SJCRH30 (cell line): ENCODE measurements at regions not wholly inside any gene's neighbourhood (a gene's known extent, or its start where the extent isn't known, plus 50 kb on each side); places are given as distances from the start of the nearest gene placed in this dataset.
A peak's percentile ranks its signal among the peaks of the same experiment; 100 is the strongest.
"Not testable (repeated sequence)": the region's sequence is repeated elsewhere in the genome, so short reads cannot be mapped to it uniquely, and the experiment has no call there.

Source experiments
- DNase-seq, 2 experiments: peaks; one replicate each; pipeline ENCODE4 v3.0.0-alpha.2; 2015 to 2020
- H3K27ac ChIP-seq: fragments of 250-450 bp; sonication (Bioruptor Pico); 2 replicates; pipeline ENCODE4 v1.5.1; 2020; ENCODE audit warnings: mild to moderate bottlenecking, moderate library complexity
- H3K27me3 ChIP-seq: fragments of 250-450 bp; sonication (Bioruptor Pico); 2 replicates; pipeline ENCODE4 v1.5.1; 2020; ENCODE audit warnings: mild to moderate bottlenecking, moderate library complexity
- H3K36me3 ChIP-seq: fragments of 250-450 bp; sonication (Bioruptor Pico); 2 replicates; pipeline ENCODE4 v1.5.1; 2020; ENCODE audit warnings: mild to moderate bottlenecking, moderate library complexity
- H3K4me1 ChIP-seq: fragments of 250-450 bp; sonication (Bioruptor Pico); 2 replicates; pipeline ENCODE4 v1.5.1; 2020; ENCODE audit warnings: mild to moderate bottlenecking, moderate library complexity
- H3K4me3 ChIP-seq: fragments of 250-450 bp; sonication (Bioruptor Pico); 2 replicates; pipeline ENCODE4 v1.5.1; 2020; ENCODE audit warnings: mild to moderate bottlenecking, moderate library complexity
- H3K9me3 ChIP-seq: fragments of 250-450 bp; sonication (Bioruptor Pico); replicated peaks from 2 replicates; pipeline ENCODE4 v1.5.1; 2020; ENCODE audit warnings: mild to moderate bottlenecking, moderate library complexity

DNA sequence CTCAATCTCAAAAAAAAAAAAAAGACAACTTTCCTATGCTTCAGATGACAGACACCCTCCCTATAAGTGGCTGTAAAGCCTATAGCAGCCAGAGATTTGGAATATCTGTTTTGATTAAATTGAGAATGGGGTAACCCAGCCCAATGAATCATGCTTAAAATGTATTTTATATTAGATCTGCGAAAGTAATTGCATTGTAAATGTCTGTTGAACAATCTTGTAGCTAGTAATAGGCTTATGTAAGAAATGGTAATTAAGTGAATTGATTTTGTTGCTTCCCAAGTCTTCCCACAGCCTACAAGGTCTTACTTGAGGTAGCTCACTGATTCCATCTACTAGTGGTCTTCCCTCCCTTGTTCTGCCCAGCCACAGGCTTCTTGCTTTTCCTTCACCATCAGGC, 590.7 kb downstream of the ACTL7B start:
- Histone ChIP-seq H3K4me1 (peaks cover 3% of the 10 kb centered on the region; the same call in 1 of the 2 replicates), H3K36me3 (no peaks in the 10 kb centered on the region), H3K27me3 (0 out of 2 replicates have a peak, but pooled peaks cover 2% of the 10 kb centered on the region), H3K9me3 (no peaks in the 10 kb centered on the region), H3K4me3 (no peak overlapping the region), H3K27ac (no peak overlapping the region)
- no peak for DNase-seq

DNA sequence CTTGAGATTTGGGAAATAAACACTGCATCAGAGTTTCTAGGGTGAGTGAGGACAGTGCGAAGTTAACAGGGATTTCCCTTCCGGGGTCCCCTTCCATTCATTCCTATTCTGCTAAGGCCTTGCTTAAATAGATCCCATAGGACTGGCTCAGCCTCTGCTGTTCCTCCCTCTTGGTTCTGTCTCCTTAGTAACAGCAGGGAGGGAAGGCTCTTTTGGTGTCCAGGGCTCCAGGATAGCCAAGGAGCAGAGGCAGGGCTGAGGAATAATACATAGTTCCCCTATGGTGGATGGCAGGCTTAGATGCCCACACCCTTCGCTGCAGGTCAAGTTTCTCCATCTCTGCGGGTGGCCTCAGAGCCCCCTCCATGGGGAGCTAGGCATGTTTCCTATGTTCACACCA, 591.7 kb downstream of the ACTL7B start:
- H3K36me3 ChIP-seq, result no peaks in the 10 kb centered on the region
- no peaks in the 10 kb centered on the region for H3K4me1 ChIP-seq
- no peak overlapping the region for H3K4me3 ChIP-seq
- 0 out of 2 replicates have a peak, but pooled peaks cover 2% of the 10 kb centered on the region for H3K27me3 ChIP-seq
- H3K9me3 ChIP-seq, result no peaks in the 10 kb centered on the region
- DNase-seq, result no peak
- no peak overlapping the region for H3K27ac ChIP-seq

DNA sequence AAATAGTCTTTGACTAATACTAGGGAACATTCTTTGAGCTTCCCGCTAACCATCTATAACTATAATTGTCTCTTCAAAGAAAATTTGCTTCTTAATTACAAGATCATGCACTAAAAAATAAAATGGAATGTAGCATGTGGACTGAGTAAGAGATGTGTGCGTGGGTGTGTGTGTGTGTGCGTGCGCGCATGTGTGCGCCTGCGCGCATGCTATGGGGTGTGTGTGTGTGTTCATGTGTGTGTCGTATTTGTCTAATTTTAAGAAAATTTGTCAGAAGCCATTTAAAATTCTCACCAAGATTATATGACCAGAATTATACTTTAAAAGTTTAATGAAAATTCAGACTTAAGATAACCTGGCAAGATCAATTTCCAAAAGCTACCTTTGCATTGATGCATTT, 593.0 kb downstream of the ACTL7B start:
- Histone ChIP-seq H3K4me3 (no peak overlapping the region), H3K27ac (no peak overlapping the region), H3K4me1 (no peaks in the 10 kb centered on the region), H3K27me3 (0 out of 2 replicates have a peak, but pooled peaks cover 2% of the 10 kb centered on the region), H3K36me3 (no peaks in the 10 kb centered on the region), H3K9me3 (no peaks in the 10 kb centered on the region)
- no peak for DNase-seq

DNA sequence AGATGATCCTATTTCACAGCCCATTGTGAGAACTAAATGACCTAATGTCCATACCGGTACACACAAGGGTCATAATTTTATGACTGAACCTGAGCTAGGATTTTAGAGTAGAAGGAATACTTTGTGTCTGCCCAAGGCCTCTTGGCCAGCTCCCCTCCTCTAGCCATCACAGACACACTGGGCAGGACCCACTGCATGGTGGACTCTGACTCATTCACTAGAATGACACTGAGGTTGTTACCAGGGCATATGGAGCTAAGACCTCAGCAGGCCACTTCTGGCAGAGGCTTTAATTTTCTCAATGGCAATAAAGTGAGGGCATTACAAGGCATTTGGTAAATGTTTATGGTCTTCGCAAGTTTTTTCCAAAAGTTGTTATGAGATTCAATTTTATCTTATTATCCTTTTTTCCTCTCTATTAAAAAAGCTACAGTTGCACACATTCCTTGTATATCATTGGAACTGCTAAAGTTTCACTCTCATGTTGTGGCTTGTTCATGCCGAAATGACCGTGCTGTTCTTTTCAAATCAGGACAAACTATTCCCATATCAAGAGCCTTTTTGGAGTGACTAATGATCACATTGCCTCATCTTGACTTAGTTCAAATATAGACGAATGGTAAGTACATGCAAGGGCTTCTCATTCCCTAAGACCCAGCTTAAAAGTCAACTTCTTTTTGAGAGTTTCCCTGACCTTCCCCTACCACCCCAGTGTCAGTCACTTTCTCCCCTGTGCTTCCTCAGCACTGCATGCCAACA, 595.7 kb downstream of the ACTL7B start:
- H3K4me1 ChIP-seq, result no peaks in the 10 kb centered on the region
- no peaks in the 10 kb centered on the region for H3K36me3 ChIP-seq
- H3K27ac ChIP-seq, result no peak overlapping the region
- no peak overlapping the region for H3K4me3 ChIP-seq
- 0 out of 2 replicates have a peak, but pooled peaks cover 2% of the 10 kb centered on the region for H3K27me3 ChIP-seq
- no peak for DNase-seq
- H3K9me3 ChIP-seq, result no peaks in the 10 kb centered on the region

DNA sequence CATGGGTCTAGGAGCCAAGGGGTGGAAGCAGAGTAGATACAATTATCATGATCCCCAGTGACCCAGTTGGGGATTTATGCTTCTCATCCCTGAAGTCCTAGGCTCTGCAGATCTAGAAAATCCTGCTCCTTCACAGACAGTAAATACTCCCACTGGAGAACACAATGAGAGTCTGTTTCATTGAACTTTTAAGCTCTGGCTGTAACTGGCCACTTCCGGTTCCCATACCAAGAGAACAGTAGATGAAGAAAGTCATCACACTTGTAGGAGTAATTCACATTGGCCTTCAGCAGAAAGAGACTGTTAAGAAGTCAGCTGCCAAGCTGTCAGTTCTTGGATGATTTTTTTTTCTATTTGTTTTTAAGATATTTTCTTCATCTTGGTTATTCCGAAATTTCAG, 597.1 kb downstream of the ACTL7B start:
- H3K36me3 ChIP-seq, result no peaks in the 10 kb centered on the region
- DNase-seq, result no peak
- no peak overlapping the region for H3K4me3 ChIP-seq
- no peaks in the 10 kb centered on the region for H3K27me3 ChIP-seq
- H3K9me3 ChIP-seq, result no peaks in the 10 kb centered on the region
- H3K4me1 ChIP-seq, result no peaks in the 10 kb centered on the region
- H3K27ac ChIP-seq, result no peak overlapping the region

DNA sequence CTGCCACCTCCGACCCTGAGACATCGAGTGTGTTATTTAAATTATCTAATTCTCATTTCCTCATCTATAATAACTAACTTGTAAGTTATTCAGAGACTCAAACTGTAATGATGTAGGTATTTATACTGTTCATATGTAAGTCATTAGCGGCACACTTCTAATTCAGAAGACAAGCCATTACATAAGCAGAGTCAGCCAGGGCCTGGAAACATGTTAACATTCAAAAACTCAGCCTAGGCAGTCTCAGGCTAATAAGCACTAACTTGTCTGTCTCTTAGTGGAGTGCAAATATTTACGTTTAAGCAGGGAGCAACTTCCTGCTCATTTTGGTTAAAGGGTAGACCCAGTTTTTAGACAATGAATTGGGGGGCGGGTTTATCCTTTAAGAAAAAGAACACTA, 598.4 kb downstream of the ACTL7B start:
- H3K9me3 ChIP-seq, result no peaks in the 10 kb centered on the region
- no peak for DNase-seq
- H3K27ac ChIP-seq, result no peak overlapping the region
- no peaks in the 10 kb centered on the region for H3K4me1 ChIP-seq
- no peaks in the 10 kb centered on the region for H3K27me3 ChIP-seq
- H3K4me3 ChIP-seq, result no peak overlapping the region
- H3K36me3 ChIP-seq, result no peaks in the 10 kb centered on the region

DNA sequence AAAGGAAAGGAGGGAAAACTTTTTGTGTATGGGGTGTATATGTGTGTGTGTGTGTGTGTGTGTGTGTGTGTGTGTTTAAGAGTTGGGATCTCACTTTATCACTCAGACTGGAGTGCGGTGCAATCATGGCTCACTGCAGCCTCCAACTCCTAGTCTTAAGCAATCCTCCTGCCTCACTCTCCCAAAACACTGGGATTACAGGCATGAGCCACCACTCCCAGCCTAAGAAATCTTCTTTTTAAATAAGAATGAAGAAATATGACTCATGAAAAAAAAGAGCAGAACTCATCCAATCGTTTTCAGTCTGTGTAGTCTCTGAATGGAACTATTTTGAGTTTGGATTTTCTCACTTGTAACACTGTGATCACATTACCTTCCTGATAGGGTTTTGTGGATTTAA, 601.5 kb downstream of the ACTL7B start:
- DNase-seq, result no peak
- Histone ChIP-seq H3K27ac (no peak overlapping the region), H3K9me3 (no peaks in the 10 kb centered on the region), H3K4me3 (no peak overlapping the region), H3K27me3 (no peaks in the 10 kb centered on the region), H3K36me3 (no peaks in the 10 kb centered on the region), H3K4me1 (no peaks in the 10 kb centered on the region)

DNA sequence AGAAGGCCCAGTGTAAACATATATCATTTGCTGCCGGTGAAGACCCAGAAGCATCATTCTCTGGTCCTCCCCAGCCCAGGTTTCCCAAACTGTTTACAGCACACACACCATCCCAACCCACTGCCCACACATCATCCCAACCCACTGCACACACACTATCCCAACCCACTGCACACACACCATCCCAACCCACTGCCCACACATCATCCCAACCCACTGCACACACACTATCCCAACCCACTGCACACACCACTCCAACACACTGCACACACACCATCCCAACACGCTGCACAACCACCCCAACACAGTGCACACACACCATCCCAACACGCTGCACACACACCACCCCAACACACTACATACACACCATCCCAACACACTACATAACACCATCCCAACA, 608.4 kb downstream of the ACTL7B start:
- H3K27me3 ChIP-seq, DNase-seq, H3K4me1 ChIP-seq, H3K27ac ChIP-seq, H3K36me3 ChIP-seq, H3K9me3 ChIP-seq, H3K4me3 ChIP-seq: not testable (repeated sequence)

DNA sequence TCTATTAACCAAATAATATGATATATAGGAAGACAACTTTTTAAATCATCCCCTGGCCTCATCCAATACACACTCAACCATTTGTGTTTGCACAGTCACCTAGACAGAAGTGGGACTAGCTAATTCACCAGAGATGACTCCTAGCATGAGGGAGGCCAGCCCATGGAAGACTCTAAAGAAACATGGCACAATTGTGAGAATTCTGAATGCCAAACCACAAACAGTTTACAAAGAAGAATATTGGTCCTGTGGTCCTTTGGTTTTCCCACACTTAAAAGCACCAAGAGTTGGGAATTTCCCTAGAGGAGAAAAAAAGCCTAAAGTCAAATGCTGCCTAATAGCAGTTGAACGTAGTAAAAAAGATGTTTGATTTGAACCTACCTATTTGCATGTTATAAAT, 609.9 kb downstream of the ACTL7B start:
- no peaks in the 10 kb centered on the region for H3K27me3 ChIP-seq
- H3K4me1 ChIP-seq, result peaks cover 8% of the 10 kb centered on the region; the same call in 1 of the 2 replicates
- no peak overlapping the region for H3K4me3 ChIP-seq
- H3K9me3 ChIP-seq, result no peaks in the 10 kb centered on the region
- no peaks in the 10 kb centered on the region for H3K36me3 ChIP-seq
- DNase-seq, result no peak
- H3K27ac ChIP-seq, result no peak overlapping the region

DNA sequence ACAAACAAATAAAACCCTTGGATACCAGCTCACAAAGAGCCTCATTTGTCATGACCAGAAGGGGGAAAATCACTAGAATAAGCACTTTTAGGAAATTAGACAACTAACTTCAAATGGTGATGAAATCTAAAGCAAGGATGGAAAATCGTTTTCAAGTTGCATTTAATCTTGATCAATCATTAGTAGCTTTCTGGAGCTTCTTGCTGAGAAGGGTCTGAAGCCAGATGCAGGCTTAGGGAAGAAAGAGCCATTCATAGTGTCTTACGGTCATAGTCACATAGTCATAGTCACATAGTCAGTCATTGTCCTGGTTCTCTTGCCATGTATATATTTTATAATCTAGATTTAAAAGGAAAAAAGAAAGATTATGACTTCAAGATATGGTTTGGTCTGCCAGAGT, 610.5 kb downstream of the ACTL7B start:
- H3K4me3 ChIP-seq, result no peak overlapping the region
- no peaks in the 10 kb centered on the region for H3K36me3 ChIP-seq
- H3K27ac ChIP-seq, result no peak overlapping the region
- H3K9me3 ChIP-seq, result no peaks in the 10 kb centered on the region
- no peaks in the 10 kb centered on the region for H3K27me3 ChIP-seq
- H3K4me1 ChIP-seq, result peaks cover 8% of the 10 kb centered on the region; the same call in 1 of the 2 replicates
- no peak for DNase-seq

DNA sequence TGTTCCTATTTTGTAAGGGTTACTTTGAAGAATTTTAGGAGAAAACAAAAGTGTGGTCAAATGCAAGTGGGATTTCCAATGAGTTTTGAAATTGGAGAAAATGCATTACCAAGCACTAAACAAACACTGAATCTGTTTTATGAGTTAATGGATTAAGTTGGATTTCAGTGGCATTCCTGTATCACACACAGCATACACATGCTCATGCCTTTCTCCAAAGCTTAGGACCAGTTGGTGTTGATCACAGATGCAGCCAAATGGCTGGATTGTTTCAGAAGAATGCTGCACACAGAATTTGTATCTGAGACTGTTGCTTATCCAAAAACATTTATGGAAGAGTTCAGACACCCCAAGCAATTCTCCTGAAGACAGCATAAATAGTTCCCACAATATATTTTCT, 611.1 kb downstream of the ACTL7B start:
- Histone ChIP-seq H3K27me3 (no peaks in the 10 kb centered on the region), H3K27ac (no peak overlapping the region), H3K36me3 (no peaks in the 10 kb centered on the region), H3K9me3 (no peaks in the 10 kb centered on the region), H3K4me3 (no peak overlapping the region), H3K4me1 (peaks cover 8% of the 10 kb centered on the region; the same call in 1 of the 2 replicates)
- DNase-seq, result peak; percentile 7 to 37

DNA sequence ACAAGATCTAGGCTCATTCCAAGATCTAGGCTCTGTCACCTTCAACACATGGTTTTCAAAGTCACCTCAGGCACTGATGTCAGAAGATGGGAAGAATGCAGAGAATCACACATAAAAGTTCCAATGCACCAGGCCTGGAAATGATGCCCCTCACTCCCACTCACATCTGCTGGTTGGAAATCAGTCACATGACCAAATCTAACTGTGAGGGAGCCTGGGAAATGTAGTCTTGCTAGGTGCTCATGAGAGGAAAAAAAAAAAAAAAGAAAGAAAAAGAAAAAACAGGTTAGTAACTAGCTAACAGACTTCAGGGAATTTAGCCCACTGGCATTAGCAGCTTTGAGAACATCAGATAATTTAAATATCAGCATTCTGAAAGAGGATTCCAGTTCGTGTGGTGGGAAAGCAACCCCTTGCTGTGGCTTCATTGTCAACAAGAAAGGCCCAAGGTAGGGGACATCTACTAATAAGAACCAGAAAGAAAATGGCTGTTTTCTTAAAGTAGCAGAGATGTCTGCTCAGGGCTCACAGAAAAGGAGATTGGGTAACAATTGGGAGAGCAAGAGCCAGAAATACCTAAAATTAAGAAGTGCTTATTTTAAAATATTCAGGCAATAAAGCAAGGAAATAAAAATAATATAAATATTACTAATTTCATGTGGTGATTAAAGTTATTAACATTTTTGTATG, 614.3 kb downstream of the ACTL7B start:
- DNase-seq, result no peak
- Histone ChIP-seq H3K27ac (no peak overlapping the region), H3K4me3 (no peak overlapping the region), H3K36me3 (no peaks in the 10 kb centered on the region), H3K27me3 (no peaks in the 10 kb centered on the region), H3K9me3 (no peaks in the 10 kb centered on the region), H3K4me1 (peaks cover 8% of the 10 kb centered on the region; the same call in 1 of the 2 replicates)

DNA sequence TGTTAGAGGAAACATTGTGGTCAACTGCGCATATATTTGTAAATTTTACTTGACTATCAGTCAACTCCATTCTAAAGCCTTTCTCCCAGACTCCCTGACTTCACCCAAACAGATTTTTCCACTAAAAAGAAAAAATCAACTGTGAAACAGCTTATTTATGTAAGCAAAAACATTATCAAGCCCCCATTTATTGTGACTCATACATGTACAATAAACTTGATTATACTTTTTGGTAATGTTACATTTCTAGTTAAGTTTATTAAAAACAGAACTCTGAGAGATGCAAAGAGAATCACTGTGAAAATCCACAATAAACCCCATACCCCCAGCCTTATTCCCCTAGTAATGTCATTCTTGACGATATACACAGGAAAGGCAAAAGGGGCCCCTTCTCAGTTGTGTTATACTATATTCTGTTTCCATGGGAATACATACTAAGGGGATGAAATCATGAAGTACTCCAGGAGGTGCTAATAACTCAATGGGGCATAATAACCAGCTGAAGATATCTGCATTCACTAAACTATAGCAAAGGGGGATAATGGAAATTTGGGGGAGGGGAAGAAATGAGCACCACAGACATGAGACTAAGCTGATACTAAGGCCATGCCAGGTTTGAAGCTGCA, 616.0 kb downstream of the ACTL7B start:
- DNase-seq, result no peak
- Histone ChIP-seq H3K27me3 (no peaks in the 10 kb centered on the region), H3K36me3 (no peaks in the 10 kb centered on the region), H3K9me3 (no peaks in the 10 kb centered on the region), H3K4me1 (peaks cover 5% of the 10 kb centered on the region; the same call in 1 of the 2 replicates), H3K4me3 (no peak overlapping the region), H3K27ac (no peak overlapping the region)

DNA sequence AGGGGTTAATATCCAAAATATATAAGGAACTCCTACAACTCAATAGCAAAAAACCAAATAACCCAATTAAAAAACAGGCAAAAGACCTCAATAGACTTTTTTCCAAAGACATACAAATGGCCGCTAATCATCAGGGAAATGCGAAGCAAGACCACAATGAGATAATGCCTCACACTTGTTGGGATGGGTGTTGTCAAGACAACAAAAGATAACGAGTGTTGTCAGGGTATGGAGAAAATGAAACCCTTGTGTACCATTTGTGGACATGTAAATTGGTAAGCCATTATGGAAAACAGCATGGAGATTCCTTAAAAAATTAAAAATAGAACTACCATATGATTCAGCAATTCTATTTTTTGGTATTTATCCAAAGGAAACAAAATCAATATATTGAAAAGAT, 620.2 kb downstream of the ACTL7B start:
- DNase-seq, result no peak
- Histone ChIP-seq H3K27me3 (no peaks in the 10 kb centered on the region), H3K27ac (no peak overlapping the region), H3K4me3 (no peak overlapping the region), H3K9me3 (no peaks in the 10 kb centered on the region), H3K4me1 (no peaks in the 10 kb centered on the region), H3K36me3 (no peaks in the 10 kb centered on the region)

DNA sequence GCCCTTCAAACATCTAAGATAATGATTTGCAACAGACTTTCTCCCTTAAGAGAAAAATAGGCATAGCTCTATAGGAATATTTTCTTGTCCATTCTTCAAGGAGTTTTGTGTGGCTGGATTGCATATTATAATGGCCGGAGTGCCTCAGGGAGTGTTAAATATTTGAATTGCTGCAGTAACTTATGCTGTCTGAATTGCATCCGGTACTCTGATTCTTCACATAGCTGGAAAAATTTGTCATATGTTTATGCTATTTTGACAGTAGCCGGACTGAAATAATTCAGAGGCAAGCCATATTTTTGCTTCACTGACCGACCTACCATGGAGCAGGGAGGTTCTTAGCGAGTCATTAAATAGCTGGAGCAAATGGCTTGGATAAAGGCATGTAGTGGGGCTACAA, 621.0 kb downstream of the ACTL7B start:
- H3K9me3 ChIP-seq, result no peaks in the 10 kb centered on the region
- H3K4me1 ChIP-seq, result no peaks in the 10 kb centered on the region
- no peak overlapping the region for H3K27ac ChIP-seq
- no peak overlapping the region for H3K4me3 ChIP-seq
- H3K27me3 ChIP-seq, result no peaks in the 10 kb centered on the region
- no peaks in the 10 kb centered on the region for H3K36me3 ChIP-seq
- DNase-seq, result no peak
